PC-3 (cell line): ENCODE measurements at regions not wholly inside any gene's neighbourhood (a gene's known extent, or its start where the extent isn't known, plus 50 kb on each side); places are given as distances from the start of the nearest gene placed in this dataset.

Experiments
- ATAC-seq: fragments of 200-7000 bp; cut with Tn5 transposase; 2 replicates; pipeline ENCODE4 v1.9.1; 2020; ENCODE audit warnings: mild to moderate bottlenecking, moderate library complexity
- BruUV-seq: library from RNA; stranded (reverse); fragments of 400-500 nt; replicated peaks from 2 replicates; lab custom pipeline; 2021; lab: Mats Ljungman, UMichigan
- CTCF ChIA-PET: fragments of 300-600 bp; sonication (Branson Sonifier 250); formaldehyde crosslinking; loops from one replicate; lab custom pipeline; 2022; ENCODE audit warnings: antibody characterized with exemption; lab: Charles Lee
- POLR2A ChIA-PET: fragments of 300-600 bp; sonication (Branson Sonifier 250); formaldehyde crosslinking; loops from one replicate; lab custom pipeline; 2022; ENCODE audit warnings: antibody characterized with exemption; ENCODE audit not compliant: unreplicated experiment; lab: Charles Lee
- DNase-seq: peaks from one replicate; pipeline ENCODE4 v3.0.0-alpha.2; 2015
- H2AFZ ChIP-seq: fragments of 300-600 bp; sonication (generic); 2 replicates; pipeline ENCODE4 v1.6.0; 2016; ENCODE audit warnings: antibody characterized with exemption, low read length
- H3F3A ChIP-seq: fragments of 300-600 bp; sonication (generic); one replicate; pipeline ENCODE4 v1.6.0; 2017; ENCODE audit warnings: antibody characterized with exemption, low read length, control low read depth, mild to moderate bottlenecking; ENCODE audit not compliant: unreplicated experiment
- H3K27ac ChIP-seq: fragments of 300-600 bp; sonication (generic); 2 replicates; pipeline ENCODE4 v1.5.1; 2016; ENCODE audit warnings: mild to moderate bottlenecking, low read length
- H3K27me3 ChIP-seq: fragments of 300-600 bp; sonication (generic); 2 replicates; pipeline ENCODE4 v1.6.1; 2016; ENCODE audit warnings: low read length, mixed read lengths
- H3K36me3 ChIP-seq: fragments of 300-600 bp; sonication (generic); 2 replicates; pipeline ENCODE4 v1.6.1; 2016; ENCODE audit warnings: low read depth, mixed run types, low read length, mixed read lengths
- H3K4me1 ChIP-seq: fragments of 300-600 bp; sonication (generic); 2 replicates; pipeline ENCODE4 v1.5.1; 2016; ENCODE audit warnings: low read length; ENCODE audit not compliant: insufficient read depth
- H3K4me2 ChIP-seq: fragments of 300-600 bp; sonication (generic); 2 replicates; pipeline ENCODE4 v1.6.0; 2016; ENCODE audit warnings: low read length
- H3K4me3 ChIP-seq: fragments of 300-600 bp; sonication (generic); 2 replicates; pipeline ENCODE4 v1.5.1; 2016; ENCODE audit warnings: mild to moderate bottlenecking, low read length, mixed read lengths
- H3K79me2 ChIP-seq: fragments of 300-600 bp; sonication (generic); 2 replicates; pipeline ENCODE4 v1.6.1; 2017; ENCODE audit warnings: low read length, mixed read lengths
- H3K9ac ChIP-seq: fragments of 300-600 bp; sonication (generic); 2 replicates; pipeline ENCODE4 v1.6.0; 2016; ENCODE audit warnings: mild to moderate bottlenecking, low read length
- H3K9me2 ChIP-seq: fragments of 300-600 bp; sonication (generic); replicated peaks from 2 replicates; pipeline ENCODE4 v1.6.1; 2016; ENCODE audit warnings: mixed run types, low read length, mixed read lengths
- H3K9me3 ChIP-seq: fragments of 300-600 bp; sonication (generic); 2 replicates; pipeline ENCODE4 v1.6.1; 2016; ENCODE audit warnings: low read length, mixed read lengths
- H4K20me1 ChIP-seq: fragments of 300-600 bp; sonication (generic); 2 replicates; pipeline ENCODE4 v1.6.1; 2016; ENCODE audit warnings: low read length, mixed read lengths
- EZH2 ChIP-seq: fragments of 300-600 bp; sonication (generic); IDR thresholded peaks from one replicate; pipeline ENCODE4 v1.6.1; 2017; ENCODE audit warnings: antibody characterized with exemption, mild to moderate bottlenecking, low read length; ENCODE audit not compliant: unreplicated experiment
- EZH2phosphoT487 ChIP-seq: fragments of 300-600 bp; sonication (generic); IDR thresholded peaks from 2 replicates; pipeline ENCODE4 v1.6.1; 2018; ENCODE audit warnings: mild to moderate bottlenecking, antibody characterized with exemption, low read length, borderline replicate concordance
- intact Hi-C: fragments of 100-400 bp; cut with micrococcal nuclease; formaldehyde crosslinking; loops from 2 replicates; pipeline ENCODE4 v1.9.0; 2023
- TF ChIP-seq, protein P1 (sequence below): fragments of 300-600 bp; sonication (generic); conservative IDR thresholded peaks from 2 replicates; pipeline ENCODE4 v1.5.1; 2017; ENCODE audit warnings: antibody characterized with exemption, low read depth, mild to moderate bottlenecking, low read length

- Histone ChIP-seq H3K27ac (no peak overlapping the region), H4K20me1 (no peaks in the 10 kb centered on the region), H3K79me2 (no peaks in the 10 kb centered on the region), H2AFZ (no peak overlapping the region), H3K4me3 (no peak overlapping the region), H3F3A (no peaks in the 10 kb centered on the region), H3K9me2 (no peaks in the 10 kb centered on the region), H3K4me2 (no peak overlapping the region), H3K36me3 (no peaks in the 10 kb centered on the region), H3K4me1 (no peaks in the 10 kb centered on the region), H3K27me3 (peaks cover 52% of the 10 kb centered on the region), H3K9me3 (no peaks in the 10 kb centered on the region), H3K9ac (no peak overlapping the region)
- DNase-seq, result no peak
- intact Hi-C loops, result no loop called here
- POLR2A ChIA-PET, result no interaction called here
- CTCF ChIA-PET, result no interaction called here
- no TSS peak for BruUV-seq
- no peak for TF ChIP-seq EZH2
- TF ChIP-seq, protein P1, sequence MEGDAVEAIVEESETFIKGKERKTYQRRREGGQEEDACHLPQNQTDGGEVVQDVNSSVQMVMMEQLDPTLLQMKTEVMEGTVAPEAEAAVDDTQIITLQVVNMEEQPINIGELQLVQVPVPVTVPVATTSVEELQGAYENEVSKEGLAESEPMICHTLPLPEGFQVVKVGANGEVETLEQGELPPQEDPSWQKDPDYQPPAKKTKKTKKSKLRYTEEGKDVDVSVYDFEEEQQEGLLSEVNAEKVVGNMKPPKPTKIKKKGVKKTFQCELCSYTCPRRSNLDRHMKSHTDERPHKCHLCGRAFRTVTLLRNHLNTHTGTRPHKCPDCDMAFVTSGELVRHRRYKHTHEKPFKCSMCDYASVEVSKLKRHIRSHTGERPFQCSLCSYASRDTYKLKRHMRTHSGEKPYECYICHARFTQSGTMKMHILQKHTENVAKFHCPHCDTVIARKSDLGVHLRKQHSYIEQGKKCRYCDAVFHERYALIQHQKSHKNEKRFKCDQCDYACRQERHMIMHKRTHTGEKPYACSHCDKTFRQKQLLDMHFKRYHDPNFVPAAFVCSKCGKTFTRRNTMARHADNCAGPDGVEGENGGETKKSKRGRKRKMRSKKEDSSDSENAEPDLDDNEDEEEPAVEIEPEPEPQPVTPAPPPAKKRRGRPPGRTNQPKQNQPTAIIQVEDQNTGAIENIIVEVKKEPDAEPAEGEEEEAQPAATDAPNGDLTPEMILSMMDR, result no peak
- TF ChIP-seq EZH2phosphoT487, result no peak
- ATAC-seq, result no peak
Measured at GRCh38 chr2:60324536-60324935, 228.9 kb downstream of the BCL11A start.

GRCh38 chr2:60321816-60322215, 231.6 kb downstream of the BCL11A start:
- intact Hi-C loops, result no loop called here
- TF ChIP-seq, protein P1, result no peak
- no peak for TF ChIP-seq EZH2phosphoT487
- TF ChIP-seq EZH2, result no peak
- H2AFZ ChIP-seq, result no peak overlapping the region
- BruUV-seq, result no TSS peak
- no peaks in the 10 kb centered on the region for H3K4me1 ChIP-seq
- H3K4me2 ChIP-seq, result no peak overlapping the region
- H3F3A ChIP-seq, result no peaks in the 10 kb centered on the region
- peaks cover 73% of the 10 kb centered on the region for H3K27me3 ChIP-seq
- DNase-seq (no peak), ATAC-seq (no peak)
- no peaks in the 10 kb centered on the region for H4K20me1 ChIP-seq
- ChIA-PET POLR2A (no interaction called here), CTCF (no interaction called here)
- no peak overlapping the region for H3K4me3 ChIP-seq
- H3K79me2 ChIP-seq, result no peaks in the 10 kb centered on the region
- H3K27ac ChIP-seq, result no peak overlapping the region
- no peaks in the 10 kb centered on the region for H3K36me3 ChIP-seq
- H3K9ac ChIP-seq, result no peak overlapping the region
- H3K9me2 ChIP-seq, result no peaks in the 10 kb centered on the region
- H3K9me3 ChIP-seq, result no peaks in the 10 kb centered on the region

- Histone ChIP-seq H3K27me3 (peaks cover 77% of the 10 kb centered on the region), H3K79me2 (no peaks in the 10 kb centered on the region), H2AFZ (no peak overlapping the region), H3K9me2 (no peaks in the 10 kb centered on the region), H3K9me3 (no peaks in the 10 kb centered on the region), H3K4me1 (no peaks in the 10 kb centered on the region), H3F3A (no peaks in the 10 kb centered on the region), H3K9ac (no peak overlapping the region), H3K36me3 (no peaks in the 10 kb centered on the region), H4K20me1 (no peaks in the 10 kb centered on the region), H3K4me3 (no peak overlapping the region), H3K4me2 (no peak overlapping the region), H3K27ac (no peak overlapping the region)
- ChIA-PET CTCF (no interaction called here), POLR2A (no interaction called here)
- no peak for ATAC-seq
- no peak for DNase-seq
- TF ChIP-seq EZH2 (no peak), EZH2phosphoT487 (no peak)
- TF ChIP-seq, protein P1, result no peak
- intact Hi-C loops, result no loop called here
- no TSS peak for BruUV-seq
Measured at GRCh38 chr2:60320724-60321123, 232.7 kb downstream of the BCL11A start.
